Liver (tissue), 3 donors: ENCODE measurements at regions not wholly inside any gene's neighbourhood (a gene's known extent, or its start where the extent isn't known, plus 50 kb on each side); places are given as distances from the start of the nearest gene placed in this dataset.
"Not testable (repeated sequence)": the region's sequence is repeated elsewhere in the genome, so short reads cannot be mapped to it uniquely, and the experiment has no call there.

Source experiments
- CTCF ChIP-seq: fragments of 150-350 bp; IDR thresholded peaks from 2 replicates; pipeline ENCODE4 v1.5.1; 2017; ENCODE audit warnings: improper control_type of control experiment, low read depth, low read length; ENCODE audit not compliant: missing input control
- JUND ChIP-seq, 2 donors: IDR thresholded peaks; 2 replicates each; pipeline ENCODE4 v1.6.1; 2016; ENCODE audit warnings: antibody characterized with exemption in 2 of 2
- donor health status: healthy.
- donor health status: healthy.

DNA sequence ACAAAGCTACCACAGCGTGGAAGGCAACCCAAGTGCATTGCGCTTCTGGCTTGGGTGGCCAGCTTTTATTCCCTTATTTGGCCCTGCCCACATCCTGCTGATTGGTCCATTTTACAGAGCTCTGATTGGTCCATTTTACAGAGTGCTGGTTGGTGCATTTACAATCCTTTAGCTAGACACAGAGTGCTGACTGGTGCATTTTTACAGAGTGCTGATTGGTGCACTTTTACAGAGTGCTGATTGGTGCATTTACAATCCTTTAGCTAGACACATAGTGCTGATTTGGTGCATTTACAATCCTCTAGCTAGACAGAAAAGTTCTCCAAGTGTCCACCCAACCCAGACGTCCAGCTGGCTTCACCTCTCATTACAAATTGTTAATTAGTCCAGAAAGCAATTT is 1936.6 kb upstream of the AGA start:
- TF ChIP-seq CTCF; JUND (IDR thresholded peaks at IDR 0.05): not testable (repeated sequence)
